Cardiac fibroblast (primary cell): ENCODE measurements at regions not wholly inside any gene's neighbourhood (a gene's known extent, or its start where the extent isn't known, plus 50 kb on each side); places are given as distances from the start of the nearest gene placed in this dataset.

ENCODE experiments used
- DNase-seq, 2 donors: peaks; one replicate each; pipeline versions ENCODE4 v3.0.0 to v3.0.0-alpha.2; 2010; ENCODE audit warnings: low read depth in 2 of 2
- H3K4me3 ChIP-seq, 2 donors: replicated peaks in 1 of 2; 1 replicate in 1 of 2; 2 replicates in 1 of 2; pipeline ENCODE4 v1.5.1; 2011; ENCODE audit warnings: low read depth in 2 of 2, low read length in 2 of 2, mild to moderate bottlenecking in 2 of 2, moderate library complexity in 1 of 2
- TF ChIP-seq, protein P1 (sequence below): IDR thresholded peaks from one replicate; pipeline ENCODE4 v1.5.1; 2011; ENCODE audit warnings: low read depth, mild to moderate bottlenecking, low read length, inconsistent platforms

DNA sequence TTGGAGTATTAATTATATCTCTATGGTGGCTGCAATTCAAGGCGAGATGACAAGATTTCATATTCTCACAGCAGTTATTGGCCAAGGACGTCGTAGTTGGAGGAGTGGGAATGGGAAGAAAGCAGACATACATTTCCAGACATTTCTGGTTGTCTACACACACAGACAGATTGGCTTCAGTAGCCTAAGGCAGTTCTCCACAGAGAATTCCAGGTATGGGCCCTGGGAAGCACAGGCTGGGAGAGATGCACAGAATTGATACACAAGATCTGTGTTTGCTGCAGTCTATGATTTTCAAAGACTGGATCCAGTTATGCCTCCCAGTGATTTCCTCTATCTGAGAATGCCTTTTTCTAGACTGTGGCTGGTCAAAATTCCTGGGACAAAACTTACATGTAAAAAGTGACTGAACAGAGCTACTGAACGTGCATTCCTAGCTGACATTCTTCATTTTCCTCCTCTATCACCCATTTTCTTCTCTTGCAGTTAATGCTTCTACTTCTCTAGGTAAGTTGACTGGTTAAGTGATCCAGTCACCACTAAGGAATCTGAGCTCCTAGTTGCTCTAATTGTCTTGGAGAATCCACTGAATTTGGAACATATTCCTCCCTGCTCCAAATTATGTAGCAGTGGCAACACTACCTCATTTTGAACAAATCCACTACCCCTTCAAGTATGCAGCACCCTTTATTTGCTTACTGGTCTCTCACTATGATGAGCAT, 386.7 kb upstream of the CDH7 start:
- TF ChIP-seq, protein P1, sequence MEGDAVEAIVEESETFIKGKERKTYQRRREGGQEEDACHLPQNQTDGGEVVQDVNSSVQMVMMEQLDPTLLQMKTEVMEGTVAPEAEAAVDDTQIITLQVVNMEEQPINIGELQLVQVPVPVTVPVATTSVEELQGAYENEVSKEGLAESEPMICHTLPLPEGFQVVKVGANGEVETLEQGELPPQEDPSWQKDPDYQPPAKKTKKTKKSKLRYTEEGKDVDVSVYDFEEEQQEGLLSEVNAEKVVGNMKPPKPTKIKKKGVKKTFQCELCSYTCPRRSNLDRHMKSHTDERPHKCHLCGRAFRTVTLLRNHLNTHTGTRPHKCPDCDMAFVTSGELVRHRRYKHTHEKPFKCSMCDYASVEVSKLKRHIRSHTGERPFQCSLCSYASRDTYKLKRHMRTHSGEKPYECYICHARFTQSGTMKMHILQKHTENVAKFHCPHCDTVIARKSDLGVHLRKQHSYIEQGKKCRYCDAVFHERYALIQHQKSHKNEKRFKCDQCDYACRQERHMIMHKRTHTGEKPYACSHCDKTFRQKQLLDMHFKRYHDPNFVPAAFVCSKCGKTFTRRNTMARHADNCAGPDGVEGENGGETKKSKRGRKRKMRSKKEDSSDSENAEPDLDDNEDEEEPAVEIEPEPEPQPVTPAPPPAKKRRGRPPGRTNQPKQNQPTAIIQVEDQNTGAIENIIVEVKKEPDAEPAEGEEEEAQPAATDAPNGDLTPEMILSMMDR = no peak
- no peak overlapping the region for H3K4me3 ChIP-seq
- no peak for DNase-seq

DNA sequence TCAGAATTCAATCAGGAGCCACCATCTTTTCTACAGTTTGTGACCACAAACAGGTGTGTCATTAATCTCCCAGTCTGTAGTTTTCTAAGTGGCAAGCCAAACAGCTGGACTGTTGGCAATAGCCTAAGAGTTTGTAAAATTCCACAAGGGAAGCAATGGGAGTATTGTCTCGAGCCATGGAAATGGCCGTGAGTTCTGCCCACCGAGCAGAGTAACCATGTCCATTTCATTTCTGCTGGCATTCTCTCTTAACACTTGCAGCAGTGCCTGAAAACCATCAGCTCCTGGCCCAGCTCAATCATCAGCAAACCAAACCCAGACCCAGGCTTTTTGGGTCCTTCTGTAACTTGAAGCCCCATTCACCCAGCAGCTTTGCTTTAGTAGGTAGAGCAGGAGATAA, 387.8 kb upstream of the CDH7 start:
- H3K4me3 ChIP-seq = no peak overlapping the region
- no peak for DNase-seq
- TF ChIP-seq, protein P1 = no peak

DNA sequence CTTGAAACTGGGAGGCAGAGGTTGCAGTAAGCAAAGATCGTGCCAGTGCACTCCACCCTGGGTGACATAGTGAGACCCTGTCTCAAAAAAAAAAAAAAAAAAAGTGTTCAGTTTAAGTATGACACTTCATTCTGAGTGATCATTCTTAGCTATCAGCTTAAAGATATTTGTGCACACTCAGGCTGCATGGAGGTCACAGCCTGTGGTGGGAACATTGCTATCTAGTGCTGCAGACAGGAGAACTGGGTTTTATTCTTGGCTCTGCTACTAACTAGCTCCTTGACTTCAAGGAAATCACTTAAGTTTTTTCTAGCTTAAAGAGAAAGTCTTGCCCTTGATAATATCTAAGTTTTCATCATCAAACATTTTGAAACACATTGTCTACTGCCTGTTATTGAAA, 391.3 kb upstream of the CDH7 start:
- TF ChIP-seq, protein P1 = no peak
- DNase-seq = no peak
- no peak overlapping the region for H3K4me3 ChIP-seq

DNA sequence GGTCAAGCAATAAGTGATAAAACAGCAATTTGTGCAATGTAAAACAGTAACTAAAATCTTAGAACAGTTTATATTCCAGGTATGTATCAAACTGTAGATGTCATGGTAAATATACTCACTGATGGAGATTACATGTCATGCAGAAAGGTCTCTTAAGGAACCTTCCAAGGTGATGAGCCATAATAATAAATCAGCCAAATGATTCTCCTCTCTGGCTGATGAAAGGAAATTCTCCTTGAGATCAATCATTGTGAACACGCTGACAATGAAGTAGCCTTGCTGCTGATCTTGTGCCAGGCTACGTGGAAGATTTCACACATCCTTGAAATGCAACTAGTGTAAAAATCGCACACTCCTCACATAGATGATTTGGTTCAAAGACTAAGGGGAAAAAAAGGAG, 392.5 kb upstream of the CDH7 start:
- H3K4me3 ChIP-seq = no peak overlapping the region
- no peak for DNase-seq
- TF ChIP-seq, protein P1 = no peak

DNA sequence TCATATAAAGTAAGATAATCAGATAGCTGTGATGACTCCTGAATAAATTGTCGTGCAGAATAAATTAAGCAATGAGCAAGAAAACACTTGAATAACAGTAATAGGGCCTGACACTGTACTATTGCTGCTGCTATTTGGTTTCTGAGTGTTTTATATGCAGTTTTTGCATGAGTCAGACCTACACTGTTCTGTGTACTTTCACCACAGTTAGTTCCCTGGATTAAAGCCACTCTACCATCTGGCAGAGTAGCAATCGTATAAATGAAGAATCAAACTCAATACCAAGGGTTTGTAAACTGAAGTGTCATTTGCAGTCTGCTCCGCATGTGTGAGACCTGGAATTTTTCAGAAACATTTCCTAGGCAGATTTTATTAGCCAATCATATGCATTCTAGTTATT, 398.6 kb upstream of the CDH7 start:
- H3K4me3 ChIP-seq = no peak overlapping the region
- TF ChIP-seq, protein P1 = no peak
- DNase-seq = no peak

DNA sequence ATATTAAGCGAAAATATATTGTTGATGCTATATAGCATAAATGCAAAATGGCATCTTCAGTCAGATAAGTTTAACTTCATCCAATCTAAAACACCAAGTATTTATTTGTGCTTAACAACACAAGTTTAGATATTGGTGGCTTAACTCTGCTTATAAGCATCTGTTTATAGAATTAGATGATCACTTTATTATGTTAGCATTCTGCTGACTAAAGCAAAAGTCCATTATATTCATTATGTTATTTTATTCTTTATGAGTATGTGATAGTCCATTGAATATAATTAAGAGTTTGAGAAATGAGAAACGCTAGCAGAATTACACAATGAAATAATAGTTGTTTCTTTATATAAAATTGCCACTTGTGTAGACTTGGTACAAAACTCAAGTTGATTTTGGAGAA, 401.2 kb upstream of the CDH7 start:
- H3K4me3 ChIP-seq = no peak overlapping the region
- TF ChIP-seq, protein P1 = no peak
- no peak for DNase-seq

DNA sequence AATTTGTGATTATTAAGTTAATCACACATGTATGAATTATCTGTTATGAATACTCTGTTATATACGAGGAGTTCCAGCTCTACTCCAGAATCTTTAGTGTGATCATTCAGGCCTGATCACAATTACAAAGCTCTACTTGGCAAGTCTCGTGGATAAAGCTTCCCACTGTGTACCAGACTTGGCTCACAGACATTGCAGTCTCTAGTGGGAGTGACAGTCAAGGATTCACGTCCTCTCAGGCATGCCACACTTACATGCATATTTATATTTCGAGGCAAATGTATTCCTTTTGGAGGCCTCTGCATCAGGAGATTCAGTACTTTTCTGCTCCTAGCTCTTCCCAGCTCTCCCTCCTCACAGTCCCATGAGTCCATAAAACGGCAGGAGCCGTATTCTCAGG, 403.4 kb upstream of the CDH7 start:
- no peak for DNase-seq
- no peak overlapping the region for H3K4me3 ChIP-seq
- TF ChIP-seq, protein P1 = no peak
